ENCODE measurements at regions not wholly inside any gene's neighbourhood (a gene's known extent, or its start where the extent isn't known, plus 50 kb on each side); places are given as distances from the start of the nearest gene placed in this dataset.
A peak's percentile ranks its signal among the peaks of the same experiment; 100 is the strongest.
"Not testable (repeated sequence)": the region's sequence is repeated elsewhere in the genome, so short reads cannot be mapped to it uniquely, and the experiment has no call there.

- no peak overlapping the region for H3K4me3 ChIP-seq (ENCODE audit: low read depth, low read length)
- in situ Hi-C loops (cut with HindIII; ENCODE audit: low sequenced_read_pairs): no loop called here
- TF ChIP-seq, protein P1, sequence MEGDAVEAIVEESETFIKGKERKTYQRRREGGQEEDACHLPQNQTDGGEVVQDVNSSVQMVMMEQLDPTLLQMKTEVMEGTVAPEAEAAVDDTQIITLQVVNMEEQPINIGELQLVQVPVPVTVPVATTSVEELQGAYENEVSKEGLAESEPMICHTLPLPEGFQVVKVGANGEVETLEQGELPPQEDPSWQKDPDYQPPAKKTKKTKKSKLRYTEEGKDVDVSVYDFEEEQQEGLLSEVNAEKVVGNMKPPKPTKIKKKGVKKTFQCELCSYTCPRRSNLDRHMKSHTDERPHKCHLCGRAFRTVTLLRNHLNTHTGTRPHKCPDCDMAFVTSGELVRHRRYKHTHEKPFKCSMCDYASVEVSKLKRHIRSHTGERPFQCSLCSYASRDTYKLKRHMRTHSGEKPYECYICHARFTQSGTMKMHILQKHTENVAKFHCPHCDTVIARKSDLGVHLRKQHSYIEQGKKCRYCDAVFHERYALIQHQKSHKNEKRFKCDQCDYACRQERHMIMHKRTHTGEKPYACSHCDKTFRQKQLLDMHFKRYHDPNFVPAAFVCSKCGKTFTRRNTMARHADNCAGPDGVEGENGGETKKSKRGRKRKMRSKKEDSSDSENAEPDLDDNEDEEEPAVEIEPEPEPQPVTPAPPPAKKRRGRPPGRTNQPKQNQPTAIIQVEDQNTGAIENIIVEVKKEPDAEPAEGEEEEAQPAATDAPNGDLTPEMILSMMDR (IDR thresholded peaks at IDR 0.05; ENCODE audit: low read depth, low read length): peak; percentile 82
- peak; percentile 57 for DNase-seq (ENCODE audit: low read depth, low spot score)
These were observed 65.2 kb downstream of the CCDC195 start for GRCh38 chr2:224650815-224651439.

GRCh38 chr2:224647684-224648083, 62.5 kb upstream of the CUL3 start:
- in situ Hi-C loops (cut with HindIII; ENCODE audit: low sequenced_read_pairs); DNase-seq (ENCODE audit: low read depth, low spot score): not testable (repeated sequence)

GRCh38 chr2:224646242-224646846, 61.2 kb upstream of the CUL3 start:
- TF ChIP-seq, protein P1 (IDR thresholded peaks at IDR 0.05; ENCODE audit: low read depth, low read length): peak; percentile 67
- no peak overlapping the region for H3K4me3 ChIP-seq (ENCODE audit: low read depth, low read length)
- in situ Hi-C loops (cut with HindIII; ENCODE audit: low sequenced_read_pairs): no loop called here
- DNase-seq (ENCODE audit: low read depth, low spot score): peak; percentile 7

More at GRCh38 chr2:224647684-224648083, 62.5 kb upstream of the CUL3 start:
- H3K4me3 ChIP-seq (ENCODE audit: low read depth, low read length): not testable (repeated sequence)

GRCh38 chr2:224645722-224646121, 60.6 kb upstream of the CUL3 start:
- TF ChIP-seq, protein P1 (IDR thresholded peaks at IDR 0.05; ENCODE audit: low read depth, low read length): no peak
- in situ Hi-C loops (cut with HindIII; ENCODE audit: low sequenced_read_pairs): no loop called here
- H3K4me3 ChIP-seq (ENCODE audit: low read depth, low read length): no peak overlapping the region
- DNase-seq (ENCODE audit: low read depth, low spot score): no peak

GRCh38 chr2:224640679-224641078, 55.5 kb upstream of the CUL3 start:
- in situ Hi-C loops (cut with HindIII; ENCODE audit: low sequenced_read_pairs): no loop called here
- TF ChIP-seq, protein P1 (IDR thresholded peaks at IDR 0.05; ENCODE audit: low read depth, low read length): no peak
- no peak overlapping the region for H3K4me3 ChIP-seq (ENCODE audit: low read depth, low read length)
- DNase-seq (ENCODE audit: low read depth, low spot score): no peak

- TF ChIP-seq, protein P1 (IDR thresholded peaks at IDR 0.05; ENCODE audit: low read depth, low read length): no peak
- in situ Hi-C loops (cut with HindIII; ENCODE audit: low sequenced_read_pairs): no loop called here
- DNase-seq (ENCODE audit: low read depth, low spot score): no peak
- H3K4me3 ChIP-seq (ENCODE audit: low read depth, low read length): no peak overlapping the region
These were observed 53.2 kb upstream of the CUL3 start for GRCh38 chr2:224638301-224638823.
